ENCODE measurements at regions not wholly inside any gene's neighbourhood (a gene's known extent, or its start where the extent isn't known, plus 50 kb on each side); places are given as distances from the start of the nearest gene placed in this dataset.

DNA sequence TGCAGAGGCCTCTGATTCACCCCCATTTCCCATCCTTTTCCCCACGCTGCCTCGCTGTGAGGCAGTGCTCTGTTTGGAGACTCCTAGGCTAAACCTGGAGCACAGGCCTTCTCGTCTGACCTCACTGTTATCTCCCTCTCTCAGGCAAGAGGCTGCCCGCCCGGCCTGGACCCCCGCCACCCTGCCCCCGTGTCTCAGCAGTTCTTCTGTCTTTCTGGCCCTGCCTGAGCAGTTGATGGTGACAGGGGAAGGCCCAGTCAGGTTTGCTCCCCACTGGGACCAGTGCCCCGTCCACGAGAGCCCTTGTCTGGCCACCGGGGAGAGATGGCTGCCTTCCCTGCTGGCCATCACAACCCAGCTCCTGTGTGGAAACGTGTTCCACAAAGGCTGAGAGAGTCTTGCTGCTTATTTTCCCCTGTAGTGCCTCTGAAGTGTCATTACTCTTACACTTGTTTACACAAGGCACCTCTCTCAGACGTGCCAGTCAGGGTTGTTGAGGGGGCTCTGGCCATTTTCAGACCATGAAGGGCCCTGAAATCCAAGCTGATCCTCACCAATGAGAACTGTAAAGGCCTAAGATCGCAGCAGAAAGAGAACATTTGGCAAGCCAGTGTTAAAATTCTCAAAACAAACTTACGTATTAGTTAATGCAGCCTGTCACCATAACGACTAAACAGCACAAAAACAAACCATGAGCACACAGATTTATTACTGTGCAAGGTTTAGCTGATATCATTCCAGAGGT is 210.9 kb downstream of the NDUFA10 start:
- no peak for ATAC-seq (ENCODE audit: poor library complexity)
- Histone ChIP-seq H3K9me3 (ENCODE audit: control insufficient read depth in 1 of 2, insufficient read depth in 1 of 2, low read length in 2 of 2) (peaks cover 0 to 4% of the 10 kb centered on the region in 2 experiments), H3K27ac (ENCODE audit: low read depth in 1 of 2, low read length in 2 of 2) (no peak overlapping the region), H3K27me3 (ENCODE audit: control insufficient read depth in 1 of 2, insufficient read depth in 2 of 2, low read length in 2 of 2) (no peaks in the 10 kb centered on the region), H3K36me3 (ENCODE audit: insufficient read depth, low read length) (no peaks in the 10 kb centered on the region), H3K4me1 (ENCODE audit: insufficient read depth, low read length) (no peaks in the 10 kb centered on the region), H3K4me3 (ENCODE audit: low read length) (no peak overlapping the region)
- no peak overlapping the region for H3K4me3 Mint-ChIP-seq
- ChIA-PET CTCF (no interaction called here), POLR2A (no interaction called here)
- no peaks in the 10 kb centered on the region for H3K4me1 Mint-ChIP-seq (ENCODE audit: low read depth)
- no peaks in the 10 kb centered on the region for H3K9me3 Mint-ChIP-seq
- no peak overlapping the region for H3K27ac Mint-ChIP-seq
- no peaks in the 10 kb centered on the region for H3K36me3 Mint-ChIP-seq (ENCODE audit: low read depth)
- TF ChIP-seq, protein P1, sequence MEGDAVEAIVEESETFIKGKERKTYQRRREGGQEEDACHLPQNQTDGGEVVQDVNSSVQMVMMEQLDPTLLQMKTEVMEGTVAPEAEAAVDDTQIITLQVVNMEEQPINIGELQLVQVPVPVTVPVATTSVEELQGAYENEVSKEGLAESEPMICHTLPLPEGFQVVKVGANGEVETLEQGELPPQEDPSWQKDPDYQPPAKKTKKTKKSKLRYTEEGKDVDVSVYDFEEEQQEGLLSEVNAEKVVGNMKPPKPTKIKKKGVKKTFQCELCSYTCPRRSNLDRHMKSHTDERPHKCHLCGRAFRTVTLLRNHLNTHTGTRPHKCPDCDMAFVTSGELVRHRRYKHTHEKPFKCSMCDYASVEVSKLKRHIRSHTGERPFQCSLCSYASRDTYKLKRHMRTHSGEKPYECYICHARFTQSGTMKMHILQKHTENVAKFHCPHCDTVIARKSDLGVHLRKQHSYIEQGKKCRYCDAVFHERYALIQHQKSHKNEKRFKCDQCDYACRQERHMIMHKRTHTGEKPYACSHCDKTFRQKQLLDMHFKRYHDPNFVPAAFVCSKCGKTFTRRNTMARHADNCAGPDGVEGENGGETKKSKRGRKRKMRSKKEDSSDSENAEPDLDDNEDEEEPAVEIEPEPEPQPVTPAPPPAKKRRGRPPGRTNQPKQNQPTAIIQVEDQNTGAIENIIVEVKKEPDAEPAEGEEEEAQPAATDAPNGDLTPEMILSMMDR (IDR thresholded peaks at IDR 0.05), result no peak
- H3K27me3 Mint-ChIP-seq, result no peaks in the 10 kb centered on the region
- DNase-seq, result no peak
- intact Hi-C loops (cut with DNase I, micrococcal nuclease), result no loop called here

DNA sequence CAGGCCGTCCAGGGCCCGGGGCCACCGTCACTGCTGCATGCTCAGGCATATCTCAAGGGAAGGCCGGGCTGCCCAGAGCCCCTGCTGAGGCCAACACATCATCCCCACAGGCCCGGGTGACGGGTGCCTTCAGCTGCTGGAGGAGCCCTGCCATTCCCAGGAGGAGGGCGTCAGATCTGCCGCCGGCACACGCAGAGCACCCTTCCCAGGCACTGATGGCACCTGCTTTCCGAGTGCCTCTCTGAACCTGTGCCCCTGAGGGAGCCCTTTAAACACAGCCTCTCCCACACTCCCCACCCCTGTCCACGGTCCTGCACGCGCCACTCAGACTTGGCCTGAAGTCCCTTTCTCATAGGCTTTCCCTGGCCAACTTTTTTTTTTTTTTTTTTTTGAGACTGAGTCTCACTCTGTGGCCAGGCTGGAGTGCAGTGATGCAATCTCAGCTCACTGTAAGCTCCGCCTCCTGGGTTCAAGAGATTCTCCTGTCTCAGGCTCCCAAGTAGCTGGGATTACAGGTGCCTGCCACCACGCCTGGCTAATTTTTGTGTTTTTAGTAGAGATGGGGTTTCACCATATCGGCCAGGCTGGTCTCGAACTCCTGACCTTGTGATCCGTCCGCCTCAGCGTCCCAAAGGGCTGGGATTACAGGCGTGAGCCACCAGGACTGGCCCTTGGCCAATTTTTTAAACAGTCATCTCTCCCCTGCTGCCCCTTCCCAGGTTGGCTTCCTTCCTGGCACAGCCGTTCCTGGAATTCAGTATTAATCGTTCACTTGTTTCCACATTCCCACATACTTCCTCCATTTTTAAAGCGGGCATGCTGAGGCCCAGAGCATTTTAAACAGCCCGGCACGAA is 211.7 kb downstream of the NDUFA10 start:
- intact Hi-C loops (cut with DNase I, micrococcal nuclease), result no loop called here
- Mint-ChIP-seq H3K4me3 (no peak overlapping the region), H3K9me3 (no peaks in the 10 kb centered on the region), H3K36me3 (ENCODE audit: low read depth) (no peaks in the 10 kb centered on the region), H3K27me3 (no peaks in the 10 kb centered on the region), H3K27ac (no peak overlapping the region), H3K4me1 (ENCODE audit: low read depth) (no peaks in the 10 kb centered on the region)
- H3K4me1 ChIP-seq (ENCODE audit: insufficient read depth, low read length), result no peaks in the 10 kb centered on the region
- no peak overlapping the region for H3K4me3 ChIP-seq (ENCODE audit: low read length)
- TF ChIP-seq, protein P1 (IDR thresholded peaks at IDR 0.05), result no peak
- H3K27ac ChIP-seq (ENCODE audit: low read depth in 1 of 2, low read length in 2 of 2), result no peak overlapping the region
- peak in 1 of 14 experiments; percentile 21 for DNase-seq
- H3K36me3 ChIP-seq (ENCODE audit: insufficient read depth, low read length), result no peaks in the 10 kb centered on the region
- ChIA-PET CTCF (no interaction called here), POLR2A (no interaction called here)
- no peaks in the 10 kb centered on the region for H3K27me3 ChIP-seq (ENCODE audit: control insufficient read depth in 1 of 2, insufficient read depth in 2 of 2, low read length in 2 of 2)
- H3K9me3 ChIP-seq (ENCODE audit: control insufficient read depth in 1 of 2, insufficient read depth in 1 of 2, low read length in 2 of 2), result peaks cover 0 to 4% of the 10 kb centered on the region in 2 experiments
- no peak for ATAC-seq (ENCODE audit: poor library complexity)

DNA sequence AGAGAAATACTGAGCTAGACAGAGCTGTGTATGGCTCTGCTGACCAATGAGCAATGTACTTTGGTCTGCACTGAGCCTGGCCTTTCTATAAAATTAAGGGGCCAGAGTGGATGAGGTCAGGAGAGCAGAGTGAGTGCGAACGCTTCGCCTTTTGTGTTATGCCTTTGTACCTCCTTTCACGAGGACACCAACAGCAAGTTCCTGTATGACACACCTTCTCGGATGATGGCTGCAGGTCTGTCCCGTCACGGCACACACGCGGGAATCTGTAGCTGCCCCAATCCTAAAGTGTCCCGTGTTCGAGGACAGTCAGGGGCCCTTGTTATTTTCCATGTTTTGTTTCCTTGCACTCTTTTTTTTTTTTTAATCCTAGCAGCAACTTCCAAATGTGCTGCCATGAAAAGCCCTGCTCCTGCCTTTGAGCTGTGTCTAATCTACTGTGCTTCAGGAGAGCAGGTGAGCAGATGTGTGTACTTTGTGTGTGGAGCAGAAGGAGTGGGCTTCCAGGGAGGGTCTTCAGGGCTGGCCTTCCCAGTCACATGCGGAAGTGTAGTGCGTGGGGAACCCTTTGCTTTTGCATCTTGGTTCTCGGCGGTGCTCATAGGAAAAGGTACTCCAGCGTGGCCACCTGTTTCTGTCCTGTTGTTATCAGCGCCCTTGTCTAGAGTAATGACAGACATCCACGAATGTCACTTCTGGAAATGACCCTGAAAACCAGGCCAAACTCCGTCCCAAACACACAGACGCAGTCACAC is 213.2 kb downstream of the NDUFA10 start:
- no peaks in the 10 kb centered on the region for H3K36me3 Mint-ChIP-seq (ENCODE audit: low read depth)
- Histone ChIP-seq H3K27ac (ENCODE audit: low read depth in 1 of 2, low read length in 2 of 2) (no peak overlapping the region), H3K27me3 (ENCODE audit: control insufficient read depth in 1 of 2, insufficient read depth in 2 of 2, low read length in 2 of 2) (no peaks in the 10 kb centered on the region), H3K4me1 (ENCODE audit: insufficient read depth, low read length) (no peaks in the 10 kb centered on the region), H3K4me3 (ENCODE audit: low read length) (no peak overlapping the region), H3K36me3 (ENCODE audit: insufficient read depth, low read length) (no peaks in the 10 kb centered on the region), H3K9me3 (ENCODE audit: control insufficient read depth in 1 of 2, insufficient read depth in 1 of 2, low read length in 2 of 2) (no peaks in the 10 kb centered on the region)
- H3K4me1 Mint-ChIP-seq (ENCODE audit: low read depth), result no peaks in the 10 kb centered on the region
- TF ChIP-seq, protein P1 (IDR thresholded peaks at IDR 0.05), result no peak
- CTCF ChIA-PET, result no interaction called here
- H3K9me3 Mint-ChIP-seq, result no peaks in the 10 kb centered on the region
- intact Hi-C loops (cut with DNase I, micrococcal nuclease), result no loop called here
- DNase-seq (no peak), ATAC-seq (ENCODE audit: poor library complexity) (no peak)
- no peak overlapping the region for H3K4me3 Mint-ChIP-seq
- POLR2A ChIA-PET, result no interaction called here
- no peaks in the 10 kb centered on the region for H3K27me3 Mint-ChIP-seq
- no peak overlapping the region for H3K27ac Mint-ChIP-seq
